HFFc6 (cell line): ENCODE measurements at regions not wholly inside any gene's neighbourhood (a gene's known extent, or its start where the extent isn't known, plus 50 kb on each side); places are given as distances from the start of the nearest gene placed in this dataset.

Experiments used
- DNase-seq: peaks from one replicate; pipeline ENCODE4 v3.0.0-alpha.2; 2018
- H3K27ac Mint-ChIP-seq: 2 replicates; pipeline ENCODE4 v1.8.0; 2020; ENCODE audit warnings: mild to moderate bottlenecking, mixed read lengths
- H3K27me3 Mint-ChIP-seq: 2 replicates; pipeline ENCODE4 v1.8.0; 2021; ENCODE audit warnings: mild to moderate bottlenecking, moderate library complexity, mixed read lengths; ENCODE audit not compliant: insufficient read depth
- H3K36me3 Mint-ChIP-seq: 2 replicates; pipeline ENCODE4 v1.8.0; 2021; ENCODE audit warnings: low read depth, mixed read lengths
- H3K4me1 Mint-ChIP-seq: 2 replicates; pipeline ENCODE4 v1.8.0; 2020; ENCODE audit warnings: low read depth, mixed read lengths
- H3K4me3 Mint-ChIP-seq: 2 replicates; pipeline ENCODE4 v1.8.0; 2020; ENCODE audit warnings: mild to moderate bottlenecking, moderate library complexity, mixed read lengths
- H3K9me3 Mint-ChIP-seq: 2 replicates; pipeline ENCODE4 v1.8.0; 2020; ENCODE audit warnings: mild to moderate bottlenecking, mixed read lengths
- CTCF ChIP-seq: fragments of 200-600 bp; sonication (generic); IDR thresholded peaks from 2 replicates; pipeline ENCODE4 v1.5.0; 2021; ENCODE audit warnings: antibody characterized with exemption, mild to moderate bottlenecking

- H3K9me3 Mint-ChIP-seq = peaks cover 6% of the 10 kb centered on the region; the same call in 1 of the 2 replicates
- no peak overlapping the region for H3K4me3 Mint-ChIP-seq
- no peaks in the 10 kb centered on the region for H3K36me3 Mint-ChIP-seq
- no peaks in the 10 kb centered on the region for H3K4me1 Mint-ChIP-seq
- H3K27ac Mint-ChIP-seq = no peak overlapping the region
- no peak for DNase-seq
- H3K27me3 Mint-ChIP-seq = peaks cover 16% of the 10 kb centered on the region
- no peak for TF ChIP-seq CTCF
Observed at GRCh38 chr14:96617635-96618034, 115.5 kb downstream of the PAPOLA start.

GRCh38 chr14:96622926-96623325, 120.7 kb downstream of the PAPOLA start:
- no peak for DNase-seq
- no peak overlapping the region for H3K27ac Mint-ChIP-seq
- H3K4me1 Mint-ChIP-seq = no peaks in the 10 kb centered on the region
- H3K27me3 Mint-ChIP-seq = peaks cover 3% of the 10 kb centered on the region
- no peak overlapping the region for H3K4me3 Mint-ChIP-seq
- TF ChIP-seq CTCF = no peak
- H3K9me3 Mint-ChIP-seq = peaks cover 6% of the 10 kb centered on the region; the same call in 1 of the 2 replicates
- no peaks in the 10 kb centered on the region for H3K36me3 Mint-ChIP-seq

- no peak for DNase-seq
- no peak overlapping the region for H3K4me3 Mint-ChIP-seq
- H3K4me1 Mint-ChIP-seq = no peaks in the 10 kb centered on the region
- H3K9me3 Mint-ChIP-seq = peaks cover 6% of the 10 kb centered on the region; the same call in 1 of the 2 replicates
- H3K27ac Mint-ChIP-seq = no peak overlapping the region
- no peaks in the 10 kb centered on the region for H3K36me3 Mint-ChIP-seq
- TF ChIP-seq CTCF = no peak
- H3K27me3 Mint-ChIP-seq = peaks cover 3% of the 10 kb centered on the region
Observed at GRCh38 chr14:96623676-96624484, 121.7 kb downstream of the PAPOLA start.

- Mint-ChIP-seq H3K4me1 (no peaks in the 10 kb centered on the region), H3K36me3 (no peaks in the 10 kb centered on the region), H3K27ac (no peak overlapping the region), H3K27me3 (peaks cover 3% of the 10 kb centered on the region), H3K9me3 (peaks cover 6% of the 10 kb centered on the region; the same call in 1 of the 2 replicates), H3K4me3 (no peak overlapping the region)
- DNase-seq = no peak
- no peak for TF ChIP-seq CTCF
Observed at GRCh38 chr14:96624661-96625425, 122.7 kb downstream of the PAPOLA start.

GRCh38 chr14:96625426-96625985, 123.3 kb downstream of the PAPOLA start:
- TF ChIP-seq CTCF = no peak
- no peak for DNase-seq
- Mint-ChIP-seq H3K9me3 (peaks cover 6% of the 10 kb centered on the region; the same call in 1 of the 2 replicates), H3K36me3 (no peaks in the 10 kb centered on the region), H3K4me1 (no peaks in the 10 kb centered on the region), H3K27ac (no peak overlapping the region), H3K4me3 (no peak overlapping the region), H3K27me3 (peaks cover 3% of the 10 kb centered on the region)
